Limb (tissue), 2 donors: ENCODE measurements at regions not wholly inside any gene's neighbourhood (a gene's known extent, or its start where the extent isn't known, plus 50 kb on each side); places are given as distances from the start of the nearest gene placed in this dataset.

Source experiments
- DNase-seq, 2 donors: peaks; one replicate each; pipeline ENCODE4 v3.0.0-alpha.2; 2016; ENCODE audit errors: extremely low spot score in 2 of 2

- no peak for DNase-seq
Measured at GRCh38 chr7:123260428-123260960, 60.7 kb upstream of the SLC13A1 start.

- no peak for DNase-seq
Measured at GRCh38 chr7:123259759-123260158, 60.0 kb upstream of the SLC13A1 start.
